CD4-positive, alpha-beta T cell treated with Interleukin-6 for 4 hours (primary cell): ENCODE measurements at regions not wholly inside any gene's neighbourhood (a gene's known extent, or its start where the extent isn't known, plus 50 kb on each side); places are given as distances from the start of the nearest gene placed in this dataset.

Experiments used
- DNase-seq: peaks from one replicate; pipeline ENCODE4 v3.0.0-alpha.2; 2020; ENCODE audit warnings: mixed read lengths

GRCh38 chr4:81526706-81527105, 55.0 kb upstream of the RASGEF1B start:
- no peak for DNase-seq

- no peak for DNase-seq
Observed at GRCh38 chr4:81523672-81524327, 52.1 kb upstream of the RASGEF1B start.

- no peak for DNase-seq
Observed at GRCh38 chr4:81522711-81523110, 51.0 kb upstream of the RASGEF1B start.

GRCh38 chr4:81521708-81522107, 50.0 kb upstream of the RASGEF1B start:
- DNase-seq, result no peak
